ENCODE measurements at regions not wholly inside any gene's neighbourhood (a gene's known extent, or its start where the extent isn't known, plus 50 kb on each side); places are given as distances from the start of the nearest gene placed in this dataset.

DNA sequence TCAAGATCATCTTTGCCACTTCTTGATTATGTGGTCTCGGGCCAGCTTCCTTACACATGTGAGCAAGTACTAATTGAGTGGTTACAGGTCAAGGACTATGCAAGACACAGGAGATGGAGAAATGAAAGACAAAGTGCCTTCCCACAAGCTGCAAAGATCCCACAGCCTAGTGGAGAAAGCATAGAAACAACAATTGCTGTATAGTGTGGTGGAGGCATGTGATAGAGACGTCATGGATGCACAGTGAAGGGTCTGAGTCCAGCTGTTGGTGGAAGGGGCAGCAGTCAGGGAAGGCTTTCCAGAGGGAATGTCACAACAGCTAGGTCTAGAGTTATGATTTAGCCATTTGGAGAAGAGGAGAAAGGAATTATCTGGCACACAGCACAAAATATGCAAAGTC, 210.6 kb downstream of the KDR start:
- no peak for DNase-seq

DNA sequence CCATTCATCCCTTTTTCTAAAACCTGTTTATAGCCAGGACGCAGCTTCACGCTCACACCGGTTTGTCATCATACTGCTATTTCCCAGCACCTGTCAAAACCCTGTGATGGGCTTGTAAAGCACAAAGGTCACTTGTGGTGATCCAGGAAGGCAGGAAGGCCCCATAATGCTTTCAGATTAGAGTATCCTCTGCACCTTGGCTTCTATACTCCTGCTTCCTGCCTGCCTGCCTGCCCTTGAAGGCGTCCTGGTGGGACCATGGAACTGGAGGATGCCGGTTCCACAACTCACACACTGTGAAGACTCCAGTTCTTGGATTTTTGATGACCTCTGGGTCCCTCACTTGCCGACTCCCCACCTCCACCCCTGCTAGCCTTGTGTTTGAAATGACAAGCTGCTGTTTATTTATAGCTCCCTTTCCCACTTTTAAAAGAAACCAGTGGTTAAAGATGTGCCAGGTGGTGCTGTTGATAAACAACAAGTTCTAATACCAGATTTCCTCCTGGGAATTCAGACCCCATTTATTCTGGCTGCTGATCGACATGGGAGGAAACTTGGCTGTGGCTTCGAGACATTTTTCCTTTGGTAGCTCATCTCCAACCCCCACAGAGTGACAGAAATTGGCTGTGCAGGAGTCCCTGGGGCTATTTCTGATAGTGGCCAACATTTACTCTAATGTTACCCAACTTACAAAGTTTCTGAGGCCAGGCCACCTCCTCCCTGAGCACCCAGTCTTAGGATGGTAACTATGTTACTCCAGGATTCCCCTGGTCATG, 211.5 kb downstream of the KDR start:
- DNase-seq: no peak

DNA sequence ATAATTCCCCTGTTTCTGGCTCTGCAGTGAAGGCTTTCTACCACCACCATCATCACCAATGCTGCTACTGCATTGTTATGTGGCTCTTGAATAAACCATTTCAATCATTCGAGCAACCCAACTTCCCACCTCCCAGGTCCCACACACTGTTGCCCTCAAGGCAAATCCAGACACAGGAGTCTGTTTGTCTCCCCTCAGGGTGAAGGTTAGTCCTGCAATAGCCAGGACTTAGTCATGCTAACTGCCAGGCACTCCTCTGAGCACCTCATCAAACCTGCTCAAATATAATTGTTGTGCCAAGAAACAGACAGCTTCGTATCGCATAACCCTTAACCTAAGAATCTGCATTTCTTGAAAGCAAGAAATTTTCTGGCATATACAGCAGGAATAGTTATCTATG, 213.2 kb downstream of the KDR start:
- no peak for DNase-seq

DNA sequence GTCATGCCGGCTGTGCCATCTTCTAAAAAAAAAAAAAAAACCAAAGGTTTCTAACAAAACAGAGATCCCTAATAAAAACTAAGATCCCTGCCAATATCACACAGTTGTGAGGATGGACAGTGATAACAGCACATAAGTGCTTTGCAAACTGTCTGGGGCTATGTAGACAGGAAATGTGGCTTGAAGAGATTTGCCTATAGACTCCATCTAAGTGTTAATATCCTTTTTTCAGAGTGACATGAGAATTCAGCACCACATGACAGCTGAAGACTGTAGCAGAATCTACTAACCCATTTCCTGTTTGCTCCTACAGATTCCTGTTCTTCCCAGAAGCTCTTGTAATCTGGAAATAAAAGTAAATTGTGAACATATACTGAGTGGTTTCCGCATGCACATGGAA, 215.4 kb downstream of the KDR start:
- no peak for DNase-seq

DNA sequence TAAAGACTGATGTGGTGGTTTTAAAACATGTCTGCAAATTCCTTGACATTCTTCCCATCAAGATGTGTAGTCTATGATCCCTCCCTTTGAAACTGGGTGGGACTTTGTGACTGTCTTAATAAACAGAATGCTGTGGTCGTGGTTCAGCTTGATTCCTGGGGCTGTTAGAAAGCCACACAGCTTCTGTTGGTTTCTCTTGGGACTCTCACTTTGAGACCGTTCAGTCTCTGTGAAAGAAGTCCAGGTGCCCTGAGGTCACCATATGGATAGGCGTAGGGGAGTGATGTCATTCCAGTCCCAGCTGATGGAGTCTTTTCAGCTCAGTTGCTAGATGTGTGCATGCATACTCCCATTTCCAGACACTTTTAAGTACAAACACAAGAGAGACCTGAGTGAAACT, 216.6 kb downstream of the KDR start:
- no peak for DNase-seq

DNA sequence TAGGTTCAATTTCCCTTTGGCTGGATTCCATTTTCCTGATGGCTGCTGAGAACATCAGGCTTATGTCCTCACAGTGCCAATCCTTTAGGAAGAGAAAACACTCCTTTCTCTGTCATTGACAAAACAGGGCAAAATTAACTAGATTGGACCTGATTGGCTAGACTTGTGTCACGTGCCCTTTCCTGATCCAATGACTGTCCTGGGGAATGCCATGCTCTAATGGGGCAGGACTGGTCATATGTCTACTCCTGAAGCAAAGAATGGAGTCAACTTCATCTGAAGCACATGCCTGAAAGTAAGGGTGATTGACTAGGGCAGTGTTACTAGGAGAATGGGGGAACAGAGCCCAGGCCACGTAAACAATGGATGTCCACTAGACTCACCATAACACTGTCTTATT, 220.4 kb downstream of the KDR start:
- no peak for DNase-seq

DNA sequence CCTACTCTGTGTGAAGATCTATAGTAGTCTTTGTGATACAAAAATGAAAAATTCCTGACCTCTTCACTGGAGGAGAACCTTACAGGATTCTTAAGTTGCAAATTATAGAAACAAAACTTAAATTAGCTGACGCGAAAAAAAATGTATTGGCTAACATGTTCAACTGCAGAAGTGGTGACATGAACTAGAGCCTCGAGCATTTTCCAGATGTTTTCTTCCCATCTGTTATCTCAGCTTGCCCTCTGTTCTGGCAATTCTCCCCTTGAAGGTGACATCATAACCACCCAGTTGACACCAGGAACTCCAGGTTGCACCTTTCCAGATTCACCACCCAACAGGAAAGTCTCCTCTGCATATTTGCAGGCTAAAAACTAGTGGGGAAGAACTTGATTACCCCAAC, 222.4 kb downstream of the KDR start:
- DNase-seq: no peak

DNA sequence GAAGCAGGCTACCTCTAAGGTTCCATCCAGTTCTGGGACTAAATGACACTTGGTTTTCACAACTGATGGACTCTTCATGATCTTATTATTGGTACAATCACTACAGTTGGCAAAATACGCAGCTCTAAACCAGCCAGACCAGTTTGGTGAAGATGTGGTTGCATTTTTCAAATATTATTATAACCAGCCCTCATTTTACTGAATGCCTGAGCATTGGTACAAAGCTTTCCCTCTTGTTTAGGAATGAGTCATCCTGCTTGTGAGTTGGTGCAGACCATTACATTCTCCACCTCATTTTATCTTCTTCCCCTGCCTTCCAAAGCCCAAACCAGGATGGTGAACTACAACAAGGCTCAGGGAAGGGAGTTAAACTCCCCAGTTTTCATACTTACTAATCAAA, 223.1 kb downstream of the KDR start:
- no peak for DNase-seq

DNA sequence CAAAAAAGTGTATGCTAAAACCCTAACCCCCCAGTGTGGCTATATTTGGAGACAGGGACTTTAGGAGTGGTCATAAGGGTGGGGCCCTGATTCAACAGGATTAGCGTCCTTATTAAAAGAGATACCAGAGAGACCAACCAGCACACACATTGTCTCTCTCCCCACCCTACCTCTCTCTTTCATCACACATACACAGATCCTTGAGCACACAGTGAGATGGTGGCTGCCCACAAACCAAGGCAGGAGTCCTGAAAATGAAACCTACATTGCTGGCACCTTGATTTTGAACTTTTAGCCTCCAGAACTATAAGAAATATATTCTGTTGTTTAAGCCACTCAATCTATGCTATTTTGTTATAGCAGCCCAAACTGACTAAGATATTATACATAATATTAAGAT, 224.2 kb downstream of the KDR start:
- DNase-seq: no peak

DNA sequence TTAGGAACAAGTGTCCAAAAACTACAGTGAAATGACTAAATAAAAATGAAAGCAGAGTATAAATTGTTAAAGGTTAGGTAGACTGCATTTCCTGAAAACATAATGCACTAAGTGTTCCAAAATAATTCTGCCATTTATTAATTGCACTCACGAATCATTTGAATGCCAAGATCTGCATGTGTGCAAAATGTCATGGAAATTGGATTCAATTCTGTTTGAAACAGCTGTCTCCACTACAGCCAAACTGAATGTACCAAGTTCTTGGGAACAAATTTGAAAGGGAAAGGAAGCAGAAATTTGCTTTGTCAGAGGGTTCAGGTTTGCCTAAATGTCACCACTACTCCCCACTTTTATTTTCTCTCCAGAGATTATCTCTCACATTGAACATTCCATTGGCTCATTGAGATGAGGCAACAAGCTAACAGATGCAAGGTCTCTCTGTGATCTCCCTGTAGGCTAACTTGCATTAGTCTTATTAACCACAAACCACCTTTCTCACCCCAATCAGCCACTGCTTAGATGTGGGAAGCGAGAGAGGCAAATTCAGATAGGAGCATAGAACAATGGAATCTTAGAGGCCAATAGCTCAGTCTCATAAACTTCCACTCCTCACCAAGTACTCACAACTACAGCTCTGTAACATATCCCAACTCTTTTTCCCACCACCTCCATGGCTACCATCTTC, 226.6 kb downstream of the KDR start:
- no peak for DNase-seq

DNA sequence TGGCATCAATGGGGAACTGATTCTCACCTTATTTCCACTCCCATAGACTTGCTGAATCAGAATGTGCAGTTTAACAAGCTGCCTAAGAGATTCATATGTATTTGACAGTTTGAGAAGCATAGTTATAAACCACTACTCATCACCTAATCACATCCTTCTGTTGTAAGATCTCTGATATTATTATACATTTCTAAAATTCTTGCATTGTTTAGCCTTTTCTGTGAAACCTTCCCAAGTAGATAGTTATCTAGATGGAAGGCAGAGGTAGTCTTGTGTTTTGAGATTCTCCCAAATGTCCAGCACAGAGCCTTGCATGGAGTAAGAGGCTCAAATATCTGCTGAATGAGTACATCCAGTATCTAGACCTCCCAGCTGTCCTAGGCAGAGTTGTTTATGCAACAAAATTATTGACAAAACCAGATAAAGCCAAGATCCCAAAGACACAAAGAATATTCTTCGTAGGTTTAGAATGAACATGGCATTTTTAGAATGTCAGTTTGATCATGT, 227.3 kb downstream of the KDR start:
- no peak for DNase-seq

DNA sequence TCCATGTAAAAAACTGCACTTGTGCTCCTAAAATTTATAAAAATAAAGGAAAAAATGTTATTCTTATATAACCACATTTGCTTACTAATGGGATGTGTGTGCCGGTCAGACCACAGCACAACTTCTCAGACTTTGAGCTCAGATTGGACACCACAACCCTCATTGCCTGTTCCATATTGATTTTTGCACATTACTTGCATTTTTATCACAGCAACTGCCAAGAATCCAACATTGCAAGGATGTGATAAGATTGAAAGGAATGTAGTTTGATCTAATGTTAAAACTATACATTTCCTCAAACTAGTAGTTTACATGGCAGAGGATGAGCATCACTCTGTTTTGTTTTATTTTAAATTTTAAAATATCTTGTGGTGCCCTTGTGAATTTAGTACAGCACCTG, 227.8 kb downstream of the KDR start:
- no peak for DNase-seq

DNA sequence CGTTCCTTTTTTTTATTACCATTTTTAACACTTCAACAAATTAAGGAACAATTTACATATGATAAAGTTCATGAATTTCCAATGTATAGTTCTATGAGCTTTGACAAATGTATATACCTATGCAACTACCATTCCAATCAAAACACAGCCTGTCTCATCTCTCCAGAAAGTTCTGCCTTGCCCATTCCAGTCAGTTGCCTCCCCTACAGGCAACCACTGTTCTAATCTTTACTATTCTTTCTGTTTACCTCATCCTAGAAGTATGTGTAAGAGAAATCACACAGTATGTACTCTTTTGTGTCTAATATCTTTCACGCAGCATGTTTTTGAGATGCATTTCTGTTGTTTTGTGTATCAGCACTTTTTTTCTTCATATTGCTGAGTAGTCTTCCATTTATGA, 224.9 kb downstream of the KIT start:
- DNase-seq: no peak

DNA sequence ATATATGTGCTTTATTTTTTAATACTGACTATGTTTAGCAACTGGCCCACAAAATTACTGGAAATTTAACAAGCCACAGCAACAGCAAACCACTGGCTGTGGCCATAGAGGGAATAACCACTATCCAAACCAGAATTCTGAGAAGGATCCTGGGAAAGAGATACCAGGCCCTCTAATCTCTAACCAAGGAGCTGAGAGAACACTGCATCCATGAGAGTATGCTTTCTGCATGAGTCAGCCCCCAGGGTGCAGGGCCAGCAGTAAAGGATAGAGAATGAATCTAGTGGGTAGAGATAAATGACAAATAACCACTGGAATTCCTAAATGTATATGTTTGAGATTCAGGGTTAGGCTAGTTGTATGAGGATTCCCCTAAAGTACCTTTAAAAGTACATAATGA, 221.8 kb downstream of the KIT start:
- no peak for DNase-seq

DNA sequence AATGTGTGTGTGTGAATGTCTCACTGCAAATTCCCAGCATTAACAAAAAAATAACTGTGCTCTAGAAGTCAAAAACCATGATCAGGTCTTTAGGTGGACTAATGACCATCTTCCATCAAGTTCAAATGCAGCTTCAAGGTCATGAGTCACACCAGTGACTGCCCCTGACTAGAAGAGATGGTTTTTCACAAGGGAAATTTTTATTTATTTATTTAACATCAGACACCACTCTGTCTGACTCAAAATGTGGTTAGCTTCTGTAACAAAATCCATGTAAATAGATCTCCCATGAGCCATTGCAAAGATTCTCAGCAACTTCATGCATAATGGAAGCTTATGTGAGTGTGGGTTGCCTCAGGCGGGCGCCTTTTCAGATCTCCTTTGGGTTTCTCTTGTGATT, 219.2 kb downstream of the KIT start:
- no peak for DNase-seq

DNA sequence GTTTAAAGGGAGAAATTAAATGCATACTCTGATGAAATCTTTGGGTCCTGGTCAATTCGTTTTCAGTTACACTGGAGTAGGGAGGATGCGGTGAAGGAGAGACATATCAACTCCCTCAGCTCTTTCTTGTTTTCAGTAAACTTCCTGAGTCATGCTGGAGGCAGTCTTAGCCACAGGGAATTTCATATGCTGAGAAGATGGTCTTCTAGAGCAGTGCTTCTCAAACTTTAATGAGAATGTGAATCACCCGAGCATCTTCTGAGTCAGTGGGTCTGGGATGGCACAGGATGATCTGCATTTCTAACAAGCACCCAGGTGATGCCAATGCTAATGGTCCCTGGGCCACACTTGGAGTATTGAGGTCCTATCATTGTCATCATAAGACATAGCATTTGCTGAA, 214.5 kb downstream of the KIT start:
- DNase-seq: no peak

DNA sequence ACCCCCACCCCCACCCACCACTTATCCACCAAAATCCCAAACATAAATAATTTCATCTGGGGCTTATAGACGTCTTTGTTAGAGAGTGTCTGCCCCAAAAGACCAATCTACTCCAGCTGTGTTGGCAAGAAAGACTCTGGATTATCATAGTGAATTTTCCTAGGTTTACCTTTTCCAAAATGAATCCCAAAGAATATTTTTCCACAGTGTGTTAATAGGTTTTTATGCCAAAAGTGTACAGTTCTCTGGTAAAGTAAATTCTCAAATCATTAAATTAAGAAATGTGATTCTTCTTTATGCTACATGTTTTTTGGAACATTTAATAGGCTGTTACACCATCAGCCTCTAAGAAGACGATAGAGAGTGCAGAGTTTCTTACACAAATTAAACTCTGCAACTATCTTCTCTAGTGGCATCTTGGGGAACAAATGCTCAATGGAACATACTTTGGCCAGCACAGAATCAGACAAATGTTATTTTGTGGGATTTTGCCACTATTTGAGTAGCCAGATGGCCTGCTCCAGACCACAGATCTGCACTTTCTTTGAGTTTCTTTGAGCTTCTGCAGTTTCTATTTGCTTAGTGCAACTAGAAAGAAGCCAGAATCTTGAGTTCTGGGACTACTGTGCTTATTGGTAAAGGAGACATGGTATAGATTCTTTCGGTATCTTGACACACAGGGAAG, 206.0 kb downstream of the KIT start:
- no peak for DNase-seq

DNA sequence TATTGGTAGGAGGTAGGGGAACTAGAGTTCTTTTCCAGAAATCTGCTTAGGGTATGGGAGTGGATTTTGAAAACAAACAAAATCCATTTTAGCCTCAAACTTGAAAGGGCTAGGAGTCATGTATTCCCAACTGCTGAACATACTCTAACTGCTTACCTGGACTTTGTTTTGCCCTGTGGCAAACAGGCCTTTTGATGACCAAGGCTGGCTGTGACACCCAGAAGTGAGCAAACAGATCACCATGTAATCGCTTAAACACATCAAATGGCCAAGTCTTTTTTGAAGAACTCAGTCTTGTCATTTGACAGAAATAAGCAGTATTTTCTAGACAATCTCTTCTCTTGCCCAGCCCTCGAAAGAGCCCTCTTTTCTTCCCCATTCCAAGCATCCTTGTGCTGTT, 203.4 kb downstream of the KIT start:
- no peak for DNase-seq

DNA sequence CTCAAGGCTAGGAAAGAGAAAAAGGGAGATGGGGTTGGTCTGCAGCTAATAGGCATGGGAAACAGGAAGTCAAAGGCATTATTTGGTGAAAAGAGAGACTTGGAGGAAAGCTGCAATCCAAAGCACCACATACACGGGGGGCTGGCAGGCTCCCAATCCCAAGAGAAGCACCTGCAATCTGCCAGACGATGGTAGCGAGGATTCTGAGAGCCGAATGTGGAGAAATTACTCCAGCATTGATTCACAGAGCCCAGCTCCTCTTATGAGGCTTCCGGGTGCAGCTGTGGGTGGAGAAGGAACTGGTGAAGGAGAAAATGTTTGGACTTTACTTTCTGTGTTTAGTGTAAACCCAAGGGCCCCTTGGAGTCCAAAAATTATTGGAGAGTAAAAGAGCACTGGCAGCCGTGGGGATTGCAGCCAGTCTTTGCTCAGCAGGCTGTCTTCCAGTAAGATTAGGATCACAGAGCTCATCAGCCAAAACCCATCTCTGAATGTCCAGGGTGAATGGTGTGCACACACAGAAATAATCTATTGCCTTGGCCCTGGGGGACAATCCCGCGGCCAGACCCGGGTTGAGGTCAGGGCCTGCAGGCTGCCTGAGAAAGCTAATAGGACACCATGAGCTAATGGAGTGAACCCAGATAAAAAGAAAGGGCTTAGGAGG, 197.6 kb downstream of the KIT start:
- no peak for DNase-seq

DNA sequence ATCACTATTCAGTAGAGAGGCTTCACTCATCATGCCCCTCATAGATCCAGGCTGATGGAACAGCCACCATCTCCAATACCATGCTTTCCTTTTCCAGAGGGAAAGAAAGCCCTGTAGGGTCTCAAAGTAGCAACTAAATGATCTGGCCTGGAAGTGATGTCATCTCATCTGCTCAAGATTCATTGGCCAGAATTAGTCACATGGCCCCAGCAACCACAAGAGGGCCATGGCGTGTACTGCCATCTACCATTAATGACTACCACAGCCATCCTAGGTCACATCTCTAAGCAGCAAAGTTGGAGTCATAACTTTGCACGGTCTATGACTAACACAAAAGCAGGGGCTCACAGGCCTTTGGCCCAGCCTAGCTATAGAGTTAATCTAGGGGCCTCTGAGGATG, 194.8 kb downstream of the KIT start:
- no peak for DNase-seq

DNA sequence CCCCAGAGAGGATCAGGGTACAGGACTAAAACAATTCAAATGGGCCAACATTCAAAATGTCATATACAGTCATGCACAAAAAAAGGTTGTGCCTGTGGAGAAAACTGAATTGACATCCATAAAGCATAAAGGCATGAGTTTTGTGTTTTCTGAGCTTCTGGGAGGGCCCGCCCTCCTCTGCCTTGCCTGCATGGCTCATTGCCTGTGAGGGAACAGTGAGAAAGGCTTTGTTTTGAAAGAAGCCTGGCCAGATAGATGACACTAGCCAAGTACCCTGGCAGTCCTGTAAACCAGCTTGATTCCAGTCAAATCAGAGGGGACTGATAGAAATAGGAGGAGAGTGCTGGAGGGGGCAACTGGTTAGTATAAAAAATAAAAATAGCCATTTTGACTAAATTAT, 194.3 kb downstream of the KIT start:
- no peak for DNase-seq

DNA sequence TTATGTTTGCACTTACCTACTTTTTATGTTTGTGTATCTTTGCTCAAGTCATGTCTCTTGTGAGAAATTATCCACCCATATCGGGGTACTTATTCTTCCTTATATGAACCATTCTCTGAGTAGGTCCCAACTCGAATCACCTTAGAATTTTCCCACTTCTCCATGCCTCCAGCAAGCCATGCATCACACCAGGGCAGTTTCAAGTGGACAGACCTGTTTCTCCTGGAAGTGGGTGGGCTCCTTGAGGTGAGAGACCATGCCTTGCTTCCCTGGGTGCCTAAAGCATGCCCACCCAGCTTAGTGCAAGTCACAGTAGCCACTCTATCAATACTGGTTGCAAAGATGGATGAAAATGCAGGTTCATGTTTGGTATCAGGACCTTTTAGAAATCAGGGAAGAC, 187.2 kb downstream of the KIT start:
- no peak for DNase-seq

DNA sequence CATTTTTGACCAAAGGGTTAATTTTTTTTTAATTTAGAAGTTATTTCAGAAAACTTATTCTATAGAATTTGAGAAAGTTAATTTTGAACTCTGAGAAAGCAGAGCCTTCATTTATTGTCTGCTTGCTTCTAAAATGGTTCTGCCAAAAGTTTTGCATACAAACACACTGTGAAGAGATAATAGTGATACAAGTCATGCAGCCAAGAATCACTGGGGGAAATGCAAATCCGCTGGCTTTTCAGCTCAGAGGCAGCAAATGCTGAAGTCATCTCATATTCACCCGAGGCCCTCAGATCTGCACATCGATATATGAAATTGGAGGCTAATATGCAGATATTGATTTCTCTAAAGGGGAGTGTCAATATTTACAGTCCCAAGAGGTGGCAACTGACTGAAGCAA, 186.2 kb downstream of the KIT start:
- DNase-seq: no peak

DNA sequence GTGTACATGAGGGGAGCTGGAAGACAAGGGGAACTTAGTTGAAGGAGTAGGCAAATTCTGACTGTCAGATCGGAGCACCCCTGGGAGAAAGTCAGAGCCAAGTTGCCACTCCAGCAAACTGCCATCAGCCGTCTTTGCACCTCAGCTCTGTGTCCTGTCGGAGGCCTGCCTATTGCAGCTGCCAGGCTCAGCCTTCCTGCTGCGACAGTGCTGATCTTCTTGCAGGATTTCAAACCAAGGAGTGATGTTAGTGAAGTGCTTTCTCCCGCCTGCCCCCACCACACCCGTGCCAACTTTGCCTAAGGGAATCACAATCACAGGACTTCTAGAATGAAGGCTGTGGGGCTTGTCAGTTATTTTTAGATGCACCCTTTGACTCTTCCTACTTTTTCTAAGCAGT, 185.3 kb downstream of the KIT start:
- no peak for DNase-seq
